SHP77 (cell line): ENCODE measurements at regions not wholly inside any gene's neighbourhood (a gene's known extent, or its start where the extent isn't known, plus 50 kb on each side); places are given as distances from the start of the nearest gene placed in this dataset.

Experiments used
- DNase-seq, 2 experiments: peaks; one replicate each; lab custom pipeline; 2025; lab: John Stamatoyannopoulos, UW

- DNase-seq, result no peak
These were observed 250.1 kb downstream of the DIO2 start for GRCh38 chr14:79961197-79961596.

- DNase-seq, result no peak
These were observed 251.0 kb downstream of the DIO2 start for GRCh38 chr14:79960288-79960687.

- DNase-seq, result no peak
These were observed 259.7 kb downstream of the DIO2 start for GRCh38 chr14:79951572-79951971.

- no peak for DNase-seq
These were observed 261.4 kb downstream of the DIO2 start for GRCh38 chr14:79949906-79950305.

GRCh38 chr14:79947440-79948054 is 263.8 kb downstream of the DIO2 start:
- no peak for DNase-seq

GRCh38 chr14:79939235-79939634 is 272.1 kb downstream of the DIO2 start:
- DNase-seq, result no peak

- DNase-seq, result no peak
These were observed 273.1 kb downstream of the DIO2 start for GRCh38 chr14:79938185-79938584.

- DNase-seq, result no peak
These were observed 273.9 kb downstream of the DIO2 start for GRCh38 chr14:79937433-79937832.

- DNase-seq, result no peak
These were observed 286.8 kb downstream of the DIO2 start for GRCh38 chr14:79924551-79924950.

- DNase-seq, result no peak
These were observed 291.1 kb downstream of the DIO2 start for GRCh38 chr14:79920180-79920692.
